ENCODE measurements at regions not wholly inside any gene's neighbourhood (a gene's known extent, or its start where the extent isn't known, plus 50 kb on each side); places are given as distances from the start of the nearest gene placed in this dataset.

DNA sequence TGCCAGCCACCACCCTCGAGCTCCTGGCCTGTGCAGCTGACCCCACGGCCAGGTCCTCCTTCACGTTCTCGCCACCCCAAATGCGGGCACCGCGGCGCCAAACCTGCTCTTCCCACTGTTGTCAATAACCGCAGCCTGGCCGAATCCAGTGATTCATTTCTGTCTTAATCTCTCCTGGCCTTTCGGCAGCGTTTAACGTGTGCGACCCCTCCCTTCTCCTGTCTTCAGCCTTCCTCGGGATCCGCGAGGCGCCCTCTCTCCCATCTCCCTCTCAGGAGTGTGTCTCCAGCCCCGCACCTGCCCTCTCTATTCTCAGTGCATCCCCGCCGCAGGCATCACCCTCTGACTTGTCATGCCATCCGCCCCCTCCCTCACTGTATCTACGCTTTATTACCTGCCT is 91.4 kb downstream of the THBS2 start:
- no peaks in the 10 kb centered on the region for H3K27me3 ChIP-seq
- H3K4me3 ChIP-seq (ENCODE audit: low read depth in 1 of 2, low read length in 1 of 2) = no peak overlapping the region
- no peak overlapping the region for H3K27ac ChIP-seq
- H3K36me3 ChIP-seq = no peaks in the 10 kb centered on the region
- TF ChIP-seq, protein P1, sequence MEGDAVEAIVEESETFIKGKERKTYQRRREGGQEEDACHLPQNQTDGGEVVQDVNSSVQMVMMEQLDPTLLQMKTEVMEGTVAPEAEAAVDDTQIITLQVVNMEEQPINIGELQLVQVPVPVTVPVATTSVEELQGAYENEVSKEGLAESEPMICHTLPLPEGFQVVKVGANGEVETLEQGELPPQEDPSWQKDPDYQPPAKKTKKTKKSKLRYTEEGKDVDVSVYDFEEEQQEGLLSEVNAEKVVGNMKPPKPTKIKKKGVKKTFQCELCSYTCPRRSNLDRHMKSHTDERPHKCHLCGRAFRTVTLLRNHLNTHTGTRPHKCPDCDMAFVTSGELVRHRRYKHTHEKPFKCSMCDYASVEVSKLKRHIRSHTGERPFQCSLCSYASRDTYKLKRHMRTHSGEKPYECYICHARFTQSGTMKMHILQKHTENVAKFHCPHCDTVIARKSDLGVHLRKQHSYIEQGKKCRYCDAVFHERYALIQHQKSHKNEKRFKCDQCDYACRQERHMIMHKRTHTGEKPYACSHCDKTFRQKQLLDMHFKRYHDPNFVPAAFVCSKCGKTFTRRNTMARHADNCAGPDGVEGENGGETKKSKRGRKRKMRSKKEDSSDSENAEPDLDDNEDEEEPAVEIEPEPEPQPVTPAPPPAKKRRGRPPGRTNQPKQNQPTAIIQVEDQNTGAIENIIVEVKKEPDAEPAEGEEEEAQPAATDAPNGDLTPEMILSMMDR (IDR thresholded peaks at IDR 0.05) = no peak
- H3K9me3 ChIP-seq = no peaks in the 10 kb centered on the region
- H3K4me1 ChIP-seq (ENCODE audit: control insufficient read depth in 1 of 2, insufficient read depth in 1 of 2, low read depth in 1 of 2, low read length in 1 of 2) = no peaks in the 10 kb centered on the region

DNA sequence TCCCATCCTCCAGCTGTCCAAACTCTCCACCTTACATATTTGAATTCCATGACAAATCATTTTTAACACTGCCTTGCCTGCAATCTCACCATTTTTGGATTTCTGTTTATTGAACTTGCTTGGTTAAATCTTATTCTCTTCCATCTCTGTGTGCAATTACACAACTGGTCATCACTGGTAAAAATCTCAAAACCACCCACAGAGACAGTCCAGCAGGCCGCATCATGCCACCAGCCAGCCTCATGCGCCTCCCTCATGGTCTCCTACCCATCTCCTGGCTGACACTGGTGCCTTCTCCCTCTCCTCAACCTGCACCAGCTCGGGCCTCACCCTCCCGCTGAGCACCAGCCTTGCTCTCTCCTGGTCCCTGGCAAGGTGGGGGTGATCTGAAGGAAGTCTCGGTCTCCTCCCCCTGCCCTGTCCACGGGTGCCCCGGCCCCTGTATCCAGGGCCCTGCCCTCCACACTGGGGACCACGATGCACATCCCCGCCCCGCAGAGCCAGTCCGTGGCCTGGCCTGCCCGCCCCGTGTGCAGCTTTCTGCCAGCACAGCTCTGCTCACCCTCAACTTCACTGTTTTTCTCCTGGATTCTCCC is 92.0 kb downstream of the THBS2 start:
- Histone ChIP-seq H3K27ac (no peak overlapping the region), H3K27me3 (no peaks in the 10 kb centered on the region), H3K4me3 (ENCODE audit: low read depth in 1 of 2, low read length in 1 of 2) (no peak overlapping the region), H3K9me3 (no peaks in the 10 kb centered on the region), H3K36me3 (no peaks in the 10 kb centered on the region), H3K4me1 (ENCODE audit: control insufficient read depth in 1 of 2, insufficient read depth in 1 of 2, low read depth in 1 of 2, low read length in 1 of 2) (no peaks in the 10 kb centered on the region)
- TF ChIP-seq, protein P1 (IDR thresholded peaks at IDR 0.05) = no peak

DNA sequence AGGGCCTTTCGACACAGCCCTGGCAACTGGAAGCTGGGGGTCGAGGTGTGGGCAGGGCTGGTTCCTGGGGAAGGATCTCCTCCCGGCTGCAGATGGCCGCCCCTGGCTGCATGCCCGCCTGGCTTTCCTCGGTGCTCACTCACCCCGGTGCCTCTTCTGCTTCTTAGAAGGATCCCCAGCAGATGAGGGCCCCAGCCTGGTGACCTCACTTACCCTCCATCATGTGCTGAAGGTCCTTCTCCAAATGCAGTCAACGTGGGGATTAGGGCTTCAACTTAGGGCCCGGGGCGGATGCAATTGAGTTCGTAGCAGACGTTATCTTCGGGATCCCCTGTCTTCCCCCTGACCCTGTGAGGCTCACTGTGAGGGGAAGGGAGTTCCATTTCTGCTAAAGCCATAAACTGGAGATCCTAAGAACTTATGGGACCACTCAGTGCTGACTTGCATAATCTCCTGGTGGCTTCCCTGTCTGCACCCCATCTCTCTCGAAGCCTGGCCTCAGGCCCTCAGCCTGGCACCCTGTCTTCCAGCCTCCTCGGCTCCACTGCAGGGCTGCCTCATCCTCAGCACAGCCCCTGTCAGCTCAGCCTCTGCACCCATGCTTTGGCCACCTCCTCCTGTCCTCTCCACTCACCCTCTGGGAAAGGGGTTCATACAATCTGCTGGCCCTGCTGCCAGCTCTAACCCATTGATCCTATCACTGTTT is 92.6 kb downstream of the THBS2 start:
- Histone ChIP-seq H3K4me3 (ENCODE audit: low read depth in 1 of 2, low read length in 1 of 2) (no peak overlapping the region), H3K27me3 (no peaks in the 10 kb centered on the region), H3K4me1 (ENCODE audit: control insufficient read depth in 1 of 2, insufficient read depth in 1 of 2, low read depth in 1 of 2, low read length in 1 of 2) (no peaks in the 10 kb centered on the region), H3K27ac (no peak overlapping the region), H3K9me3 (no peaks in the 10 kb centered on the region), H3K36me3 (no peaks in the 10 kb centered on the region)
- TF ChIP-seq, protein P1 (IDR thresholded peaks at IDR 0.05) = no peak

DNA sequence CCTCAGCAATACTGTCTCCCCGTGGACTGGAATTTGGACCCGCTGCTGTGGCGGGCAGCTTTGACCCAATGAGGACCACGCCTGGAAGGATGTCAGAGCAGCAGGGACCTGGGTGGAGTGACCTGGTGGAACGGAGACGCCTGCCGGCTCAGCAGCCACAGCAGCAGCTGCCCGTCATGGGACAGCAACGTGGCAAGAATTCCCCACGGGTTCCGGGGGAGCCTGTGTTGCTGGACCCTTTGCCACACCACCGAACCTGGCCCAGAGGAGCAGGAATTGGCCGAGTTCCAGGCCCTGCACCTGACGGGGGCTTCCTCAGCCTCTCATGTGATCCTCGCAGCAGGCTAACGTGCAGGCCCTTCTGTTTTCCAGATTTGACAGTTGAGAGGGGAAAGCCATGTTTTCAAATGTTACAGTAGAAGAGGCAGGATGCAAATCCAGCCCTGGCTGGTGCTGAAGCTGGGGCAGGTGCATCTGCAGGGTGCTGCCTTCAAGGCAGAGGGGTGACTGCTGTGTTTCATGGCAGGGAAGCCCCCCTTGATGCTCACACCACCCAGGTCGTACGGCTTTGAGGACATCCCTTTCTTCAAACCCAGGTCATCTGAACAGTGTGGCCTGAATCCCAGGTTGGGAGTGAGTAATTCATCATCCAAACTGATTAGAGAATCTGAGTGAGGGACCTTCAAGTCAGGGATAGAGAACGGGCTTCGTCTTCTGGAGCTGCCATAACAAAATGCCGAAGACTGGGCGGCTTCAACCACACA is 93.4 kb downstream of the THBS2 start:
- Histone ChIP-seq H3K27ac (no peak overlapping the region), H3K4me3 (ENCODE audit: low read depth in 1 of 2, low read length in 1 of 2) (no peak overlapping the region), H3K27me3 (no peaks in the 10 kb centered on the region), H3K36me3 (no peaks in the 10 kb centered on the region), H3K4me1 (ENCODE audit: control insufficient read depth in 1 of 2, insufficient read depth in 1 of 2, low read depth in 1 of 2, low read length in 1 of 2) (no peaks in the 10 kb centered on the region), H3K9me3 (no peaks in the 10 kb centered on the region)
- TF ChIP-seq, protein P1 (IDR thresholded peaks at IDR 0.05) = no peak

DNA sequence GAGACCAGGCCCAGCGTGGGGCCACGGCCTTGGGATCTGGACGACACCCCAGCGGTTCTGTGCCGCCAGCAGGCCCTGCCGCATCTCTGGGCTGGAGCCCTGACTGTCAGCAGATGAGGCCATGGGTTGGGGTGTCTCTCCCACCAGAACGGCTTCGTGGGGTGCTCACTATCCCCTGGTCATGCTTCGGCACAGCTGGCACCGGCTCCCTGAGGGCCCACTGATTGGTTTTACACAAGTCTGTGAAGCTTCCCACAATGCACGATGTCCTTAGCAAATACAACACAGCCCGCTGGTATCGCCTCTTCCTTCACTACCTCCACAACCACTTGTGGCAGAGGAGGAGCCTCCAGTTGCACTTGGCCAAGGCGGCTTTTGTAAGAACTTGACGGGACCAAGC is 94.3 kb downstream of the THBS2 start:
- H3K36me3 ChIP-seq = no peaks in the 10 kb centered on the region
- H3K27me3 ChIP-seq = no peaks in the 10 kb centered on the region
- no peak overlapping the region for H3K4me3 ChIP-seq (ENCODE audit: low read depth in 1 of 2, low read length in 1 of 2)
- no peaks in the 10 kb centered on the region for H3K9me3 ChIP-seq
- TF ChIP-seq, protein P1 (IDR thresholded peaks at IDR 0.05) = no peak
- H3K27ac ChIP-seq = no peak overlapping the region
- H3K4me1 ChIP-seq (ENCODE audit: control insufficient read depth in 1 of 2, insufficient read depth in 1 of 2, low read depth in 1 of 2, low read length in 1 of 2) = no peaks in the 10 kb centered on the region

All from neutrophil (primary cell).